C4-2B (cell line): ENCODE measurements at regions not wholly inside any gene's neighbourhood (a gene's known extent, or its start where the extent isn't known, plus 50 kb on each side); places are given as distances from the start of the nearest gene placed in this dataset.

Experiments
- ZFX ChIP-seq: fragments of 450-650 bp; IDR thresholded peaks from 2 replicates; pipeline ENCODE4 v1.6.1; 2017
- TF ChIP-seq, protein P1 (sequence below): fragments of 450-650 bp; conservative IDR thresholded peaks from 2 replicates; pipeline ENCODE4 v1.5.1; 2017; ENCODE audit warnings: mild to moderate bottlenecking

DNA sequence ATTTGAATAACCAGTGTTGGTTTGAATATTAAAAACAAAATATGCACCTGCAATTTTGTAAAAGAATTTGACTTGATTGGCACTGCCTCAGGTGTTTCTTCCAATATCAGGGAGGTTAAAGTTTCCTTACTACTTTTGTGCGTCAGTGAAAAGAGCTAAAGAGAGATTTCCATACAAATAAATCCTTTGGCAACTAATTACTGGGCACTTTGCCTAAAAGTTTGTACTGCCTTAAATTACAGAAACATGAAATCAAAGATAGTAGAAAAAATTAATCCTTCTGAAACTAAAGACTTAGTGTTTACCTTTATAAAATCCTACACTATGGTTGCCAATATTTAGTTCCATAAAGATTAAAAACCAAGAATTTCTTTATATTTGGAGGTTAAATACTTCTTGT lies 72.5 kb downstream of the DNAJB9 start:
- TF ChIP-seq, protein P1, sequence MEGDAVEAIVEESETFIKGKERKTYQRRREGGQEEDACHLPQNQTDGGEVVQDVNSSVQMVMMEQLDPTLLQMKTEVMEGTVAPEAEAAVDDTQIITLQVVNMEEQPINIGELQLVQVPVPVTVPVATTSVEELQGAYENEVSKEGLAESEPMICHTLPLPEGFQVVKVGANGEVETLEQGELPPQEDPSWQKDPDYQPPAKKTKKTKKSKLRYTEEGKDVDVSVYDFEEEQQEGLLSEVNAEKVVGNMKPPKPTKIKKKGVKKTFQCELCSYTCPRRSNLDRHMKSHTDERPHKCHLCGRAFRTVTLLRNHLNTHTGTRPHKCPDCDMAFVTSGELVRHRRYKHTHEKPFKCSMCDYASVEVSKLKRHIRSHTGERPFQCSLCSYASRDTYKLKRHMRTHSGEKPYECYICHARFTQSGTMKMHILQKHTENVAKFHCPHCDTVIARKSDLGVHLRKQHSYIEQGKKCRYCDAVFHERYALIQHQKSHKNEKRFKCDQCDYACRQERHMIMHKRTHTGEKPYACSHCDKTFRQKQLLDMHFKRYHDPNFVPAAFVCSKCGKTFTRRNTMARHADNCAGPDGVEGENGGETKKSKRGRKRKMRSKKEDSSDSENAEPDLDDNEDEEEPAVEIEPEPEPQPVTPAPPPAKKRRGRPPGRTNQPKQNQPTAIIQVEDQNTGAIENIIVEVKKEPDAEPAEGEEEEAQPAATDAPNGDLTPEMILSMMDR = no peak
- no peak for TF ChIP-seq ZFX
